SK-N-MC (cell line): ENCODE measurements at regions not wholly inside any gene's neighbourhood (a gene's known extent, or its start where the extent isn't known, plus 50 kb on each side); places are given as distances from the start of the nearest gene placed in this dataset.

Experiments
- DNase-seq: peaks from one replicate; pipeline ENCODE4 v3.0.0-alpha.2; 2011; ENCODE audit warnings: low read depth, low spot score
- H3K27ac ChIP-seq: fragments of 200-600 bp; sonication (generic); 2 replicates; pipeline ENCODE4 v1.5.1; 2016; ENCODE audit warnings: mixed run types
- H3K36me3 ChIP-seq: fragments of 200-600 bp; sonication (generic); 2 replicates; pipeline ENCODE4 v1.6.1; 2017; ENCODE audit warnings: antibody characterized with exemption, low read length, mixed read lengths; ENCODE audit not compliant: insufficient read depth
- H3K4me3 ChIP-seq: fragments of 200-600 bp; sonication (generic); 2 replicates; pipeline ENCODE4 v1.5.1; 2016
- H3K9ac ChIP-seq: fragments of 200-600 bp; sonication (generic); 2 replicates; pipeline ENCODE4 v1.8.0; 2017; ENCODE audit warnings: mixed run types, mixed read lengths; ENCODE audit not compliant: insufficient read length
- H3K9me3 ChIP-seq: fragments of 200-600 bp; sonication (generic); 2 replicates; pipeline ENCODE4 v1.6.1; 2017; ENCODE audit warnings: low read depth, mild to moderate bottlenecking, antibody characterized with exemption, low read length, moderate library complexity, mixed read lengths
- EZH2 ChIP-seq: fragments of 200-600 bp; sonication (generic); IDR thresholded peaks from one replicate; pipeline ENCODE4 v1.6.1; 2017; ENCODE audit warnings: antibody characterized with exemption
- FOXP2 ChIP-seq: optimal IDR thresholded peaks from 2 replicates; pipeline ENCODE3; 2011; ENCODE audit warnings: mild to moderate bottlenecking, moderate library complexity; ENCODE audit not compliant: insufficient read depth; ENCODE audit errors: extremely low read length, control extremely low read depth
- POLR2AphosphoS5 ChIP-seq: IDR thresholded peaks from 2 replicates; pipeline ENCODE4 v1.6.1; 2012; ENCODE audit warnings: mild to moderate bottlenecking, low read depth, low read length, borderline replicate concordance

DNA sequence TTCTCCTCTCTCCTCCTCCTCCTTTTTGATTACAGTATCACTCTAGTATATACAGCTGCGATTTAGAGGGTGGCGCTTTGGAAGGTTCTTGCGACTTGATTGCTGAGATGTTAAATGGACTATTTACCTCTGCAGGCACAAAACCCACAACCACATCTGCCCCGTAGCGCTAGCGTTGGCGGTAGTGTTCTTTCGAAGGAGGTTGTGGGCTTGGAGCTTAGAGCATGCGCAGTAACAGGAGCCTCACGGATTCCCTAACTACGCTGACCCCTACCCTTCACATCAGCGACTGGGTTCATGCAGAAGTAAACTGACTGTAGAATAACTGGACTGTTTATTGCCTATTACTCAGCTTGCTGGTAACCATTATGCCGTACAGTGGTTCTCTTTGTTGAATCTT is 58.0 kb downstream of the CGGBP1 start:
- no peak for DNase-seq
- TF ChIP-seq EZH2 = no peak
- TF ChIP-seq FOXP2 = no peak
- no peak for TF ChIP-seq POLR2AphosphoS5

DNA sequence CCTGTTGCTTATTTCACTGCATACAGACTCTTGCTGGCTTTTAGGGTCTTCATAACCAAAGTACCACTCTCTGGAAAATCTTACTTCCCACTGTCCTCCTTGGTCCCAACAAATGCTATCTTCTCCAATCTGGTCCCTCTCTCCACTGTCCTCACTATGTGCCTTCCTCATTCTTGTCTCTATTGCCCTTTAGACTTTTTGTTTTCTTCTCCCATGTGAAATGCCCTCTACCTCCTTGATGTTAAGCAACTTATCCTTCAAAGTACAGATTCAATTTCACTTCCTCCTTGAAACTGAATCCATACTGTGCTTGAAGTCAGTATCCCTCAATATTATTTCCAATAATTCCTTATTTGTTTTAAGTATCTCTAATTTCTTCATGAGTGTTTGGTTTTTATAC is 60.8 kb downstream of the CGGBP1 start:
- Histone ChIP-seq H3K9ac (no peak overlapping the region), H3K36me3 (0 out of 2 replicates have a peak, but pooled peaks cover 4% of the 10 kb centered on the region), H3K9me3 (no peaks in the 10 kb centered on the region), H3K4me3 (no peak overlapping the region), H3K27ac (peak overlapping the region; percentile 38)
- DNase-seq = no peak
- TF ChIP-seq POLR2AphosphoS5 (no peak), FOXP2 (no peak), EZH2 (no peak)

More for the DNA sequence above, 58.0 kb downstream of the CGGBP1 start:
- Histone ChIP-seq H3K27ac (no peak overlapping the region), H3K9ac (no peak overlapping the region), H3K36me3 (0 out of 2 replicates have a peak, but pooled peaks cover 4% of the 10 kb centered on the region), H3K4me3 (no peak overlapping the region), H3K9me3 (no peaks in the 10 kb centered on the region)

DNA sequence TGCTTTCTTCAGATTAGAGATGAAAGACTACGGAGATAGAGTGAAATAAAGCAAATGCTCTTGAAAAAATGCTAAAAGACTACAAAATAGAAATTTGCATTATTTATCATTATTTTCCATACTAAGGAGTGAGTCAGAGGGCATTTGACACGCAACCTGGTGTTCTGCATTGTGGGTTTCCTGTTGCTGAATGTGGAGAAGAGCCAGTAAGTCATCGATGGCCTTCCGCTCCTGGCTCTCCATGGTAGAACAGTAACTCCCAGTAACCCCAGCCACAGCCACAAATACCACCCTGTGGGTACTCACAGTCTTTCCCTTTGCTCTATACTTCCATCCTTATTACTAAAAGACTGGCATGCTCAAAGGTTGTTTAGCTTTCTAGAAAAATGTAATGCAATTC is 61.5 kb downstream of the CGGBP1 start:
- Histone ChIP-seq H3K4me3 (peak overlapping the region; percentile 70), H3K36me3 (0 out of 2 replicates have a peak, but pooled peaks cover 4% of the 10 kb centered on the region), H3K27ac (peak overlapping the region; percentile 70), H3K9ac (peak overlapping the region; percentile 57), H3K9me3 (no peaks in the 10 kb centered on the region)
- TF ChIP-seq POLR2AphosphoS5 = no peak
- TF ChIP-seq FOXP2 = no peak
- no peak for TF ChIP-seq EZH2
- no peak for DNase-seq

DNA sequence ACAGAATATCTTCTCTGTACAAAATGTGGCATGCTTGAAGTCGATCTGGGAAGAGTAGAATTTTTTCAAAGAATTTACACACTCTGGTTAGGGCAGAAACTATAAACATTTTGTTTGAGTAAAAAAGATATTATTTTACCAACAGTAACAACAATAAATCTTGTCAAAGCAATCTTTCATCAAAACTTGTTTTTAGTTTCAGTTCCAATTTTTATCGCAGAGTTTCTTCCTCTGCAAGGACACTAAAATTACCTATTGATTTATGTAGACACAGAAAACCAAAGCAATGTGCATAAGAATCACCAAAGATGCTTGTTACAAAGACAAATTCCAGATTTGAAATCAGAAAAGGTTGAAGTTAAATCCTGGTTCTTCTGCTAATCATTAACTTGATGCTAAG is 61.9 kb downstream of the CGGBP1 start:
- TF ChIP-seq FOXP2 (no peak), EZH2 (no peak), POLR2AphosphoS5 (no peak)
- DNase-seq = no peak

DNA sequence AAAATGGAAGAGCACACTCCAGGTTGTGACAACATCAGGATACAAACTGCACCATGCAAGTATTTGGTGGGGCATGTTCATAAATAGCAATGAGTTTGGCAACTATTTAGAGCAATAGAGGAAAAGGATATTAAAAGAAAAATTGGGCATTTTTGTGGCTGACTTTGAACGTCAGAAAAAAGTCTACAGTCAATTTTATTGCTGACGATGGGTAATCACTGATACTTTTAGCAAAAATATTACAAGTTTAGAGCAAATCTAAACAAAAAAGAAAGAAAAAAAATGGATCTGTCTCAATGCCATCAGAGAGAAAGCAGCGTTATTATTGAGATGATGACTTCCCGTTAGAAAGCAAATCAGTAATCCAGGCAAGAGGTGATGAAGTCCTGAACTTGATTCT is 65.2 kb downstream of the CGGBP1 start:
- no peak for DNase-seq
- Histone ChIP-seq H3K36me3 (no peaks in the 10 kb centered on the region), H3K9ac (no peak overlapping the region), H3K4me3 (no peak overlapping the region), H3K9me3 (no peaks in the 10 kb centered on the region), H3K27ac (no peak overlapping the region)
- no peak for TF ChIP-seq EZH2
- no peak for TF ChIP-seq POLR2AphosphoS5
- TF ChIP-seq FOXP2 = no peak

More for the DNA sequence above, 61.9 kb downstream of the CGGBP1 start:
- no peaks in the 10 kb centered on the region for H3K9me3 ChIP-seq
- H3K27ac ChIP-seq = peak overlapping the region; percentile 70
- H3K9ac ChIP-seq = peak overlapping the region; percentile 57
- 0 out of 2 replicates have a peak, but pooled peaks cover 4% of the 10 kb centered on the region for H3K36me3 ChIP-seq
- peak overlapping the region; percentile 70 for H3K4me3 ChIP-seq

DNA sequence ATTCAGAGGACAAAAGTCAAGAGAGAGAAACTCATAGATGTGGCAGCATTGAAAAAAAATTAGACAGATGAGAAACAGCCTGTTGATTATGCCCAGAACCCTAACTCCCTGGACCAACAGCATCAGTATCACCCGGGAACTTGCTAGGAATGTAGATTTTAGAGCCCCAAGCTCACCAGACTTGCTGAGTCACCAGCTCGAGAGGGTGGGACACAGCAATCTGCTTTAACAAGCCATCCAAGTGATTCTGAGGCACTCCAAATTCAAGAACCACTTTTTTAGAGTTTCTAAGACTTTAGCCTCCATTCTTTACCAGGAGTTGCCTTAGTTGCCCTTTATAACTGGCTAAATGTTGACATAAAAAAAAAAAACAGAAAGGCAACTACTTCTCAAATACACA is 70.9 kb downstream of the CGGBP1 start:
- DNase-seq = no peak
- H3K36me3 ChIP-seq = no peaks in the 10 kb centered on the region
- no peak overlapping the region for H3K27ac ChIP-seq
- H3K9me3 ChIP-seq = no peaks in the 10 kb centered on the region
- H3K9ac ChIP-seq = no peak overlapping the region
- no peak for TF ChIP-seq FOXP2
- TF ChIP-seq EZH2 = no peak
- TF ChIP-seq POLR2AphosphoS5 = no peak
- H3K4me3 ChIP-seq = no peak overlapping the region

DNA sequence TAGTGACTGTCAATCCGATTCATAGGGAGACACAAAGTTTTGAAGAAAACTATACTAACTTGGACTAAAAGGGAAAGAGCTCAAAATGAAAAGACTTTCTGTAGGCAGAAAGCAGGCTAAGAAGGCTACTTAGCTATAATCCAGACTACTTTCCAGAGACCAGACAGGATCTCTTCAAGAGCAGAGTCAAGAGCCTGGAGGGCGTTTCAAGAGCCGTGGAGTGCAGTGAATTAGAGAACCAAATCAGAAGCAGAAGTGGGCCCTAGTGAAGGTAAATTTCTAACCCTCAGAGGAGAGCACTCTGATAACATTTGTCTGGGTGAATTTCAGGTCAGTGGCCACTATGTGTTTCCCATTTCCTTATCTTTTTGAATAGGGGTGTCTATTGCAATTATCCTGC is 76.4 kb downstream of the CGGBP1 start:
- TF ChIP-seq EZH2 (no peak), FOXP2 (no peak), POLR2AphosphoS5 (no peak)
- Histone ChIP-seq H3K4me3 (no peak overlapping the region), H3K9me3 (no peaks in the 10 kb centered on the region), H3K27ac (no peak overlapping the region), H3K9ac (no peak overlapping the region), H3K36me3 (no peaks in the 10 kb centered on the region)
- no peak for DNase-seq

DNA sequence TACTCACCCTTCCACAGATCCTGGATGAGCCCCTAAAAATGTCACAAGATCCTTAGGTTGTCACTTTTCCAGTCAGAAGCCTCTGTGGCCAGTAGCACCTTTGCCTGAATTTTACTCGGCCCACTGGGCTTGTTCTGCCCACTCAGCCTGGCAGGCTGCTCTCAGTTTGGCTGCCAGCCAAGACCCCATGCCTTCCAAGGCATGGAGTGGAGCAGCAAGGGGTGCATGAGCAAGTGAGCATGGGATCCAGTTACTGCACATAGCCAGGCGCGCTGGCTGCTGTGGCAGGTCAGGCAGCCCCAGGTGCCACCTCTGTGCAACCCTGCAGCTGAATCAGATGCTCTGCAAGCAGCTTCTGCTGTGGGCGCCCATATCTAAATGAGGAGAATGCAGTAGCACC is 79.3 kb downstream of the CGGBP1 start:
- no peak for DNase-seq

DNA sequence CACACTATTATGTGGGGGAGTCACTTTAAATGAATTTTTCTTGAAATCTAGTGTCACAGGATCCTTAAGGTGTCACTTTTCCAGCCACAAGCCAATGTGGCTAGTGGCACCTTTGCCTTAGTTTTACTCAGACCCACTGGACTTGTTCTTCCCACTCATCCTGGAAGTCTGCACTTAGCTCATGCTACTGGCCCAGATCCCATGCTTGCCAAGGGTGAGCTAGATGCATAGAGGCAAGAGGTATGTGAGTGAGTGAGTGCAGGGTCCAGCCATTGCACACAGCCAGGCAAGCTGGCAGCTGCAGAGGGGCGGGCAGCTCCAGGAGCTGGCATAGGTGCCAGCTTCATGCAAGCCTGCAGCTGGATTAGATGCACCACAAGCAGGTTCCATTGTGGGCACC is 81.0 kb downstream of the CGGBP1 start:
- TF ChIP-seq POLR2AphosphoS5 (no peak), EZH2 (no peak), FOXP2 (no peak)

More for the DNA sequence above, 79.3 kb downstream of the CGGBP1 start:
- no peak for TF ChIP-seq POLR2AphosphoS5
- TF ChIP-seq FOXP2 = no peak
- no peak for TF ChIP-seq EZH2
- Histone ChIP-seq H3K4me3 (no peak overlapping the region), H3K27ac (no peak overlapping the region), H3K9me3 (no peaks in the 10 kb centered on the region), H3K9ac (no peak overlapping the region), H3K36me3 (no peaks in the 10 kb centered on the region)

More for the DNA sequence above, 81.0 kb downstream of the CGGBP1 start:
- Histone ChIP-seq H3K36me3 (no peaks in the 10 kb centered on the region), H3K9me3 (no peaks in the 10 kb centered on the region), H3K9ac (no peak overlapping the region), H3K4me3 (no peak overlapping the region), H3K27ac (no peak overlapping the region)
- DNase-seq = no peak
